Aorta (tissue), 5 donors: ENCODE measurements at regions not wholly inside any gene's neighbourhood (a gene's known extent, or its start where the extent isn't known, plus 50 kb on each side); places are given as distances from the start of the nearest gene placed in this dataset.
A peak's percentile ranks its signal among the peaks of the same experiment; 100 is the strongest.
"Not testable (repeated sequence)": the region's sequence is repeated elsewhere in the genome, so short reads cannot be mapped to it uniquely, and the experiment has no call there.

ENCODE experiments used
- ATAC-seq: fragments of 200-7000 bp; cut with Tn5 transposase; one replicate; pipeline ENCODE4 v1.9.1; 2022; ENCODE audit warnings: moderate library complexity; ENCODE audit not compliant: low FRiP score
- DNase-seq, 2 donors: peaks; one replicate each; pipeline ENCODE4 v3.0.0-alpha.2; 2020
- H3K27ac ChIP-seq, 2 donors: one replicate each; pipeline ENCODE4 v1.5.1; 2013; ENCODE audit warnings: low read length in 2 of 2, mild to moderate bottlenecking in 2 of 2, moderate library complexity in 2 of 2, control low read depth in 1 of 2, inconsistent platforms in 1 of 2, low read depth in 1 of 2
- H3K27me3 ChIP-seq, 2 donors: one replicate each; pipeline ENCODE4 v1.6.1; 2013; ENCODE audit warnings: control low read depth in 1 of 2, low read length in 1 of 2, mild to moderate bottlenecking in 1 of 2, moderate library complexity in 1 of 2; ENCODE audit not compliant: insufficient read depth in 2 of 2, control insufficient read depth in 1 of 2
- H3K36me3 ChIP-seq, 2 donors: one replicate each; pipeline ENCODE4 v1.6.1; 2013; ENCODE audit warnings: control low read depth in 1 of 2, low read length in 1 of 2, mild to moderate bottlenecking in 1 of 2; ENCODE audit not compliant: insufficient read depth in 2 of 2, control insufficient read depth in 1 of 2
- H3K4me1 ChIP-seq, 2 donors: one replicate each; pipeline ENCODE4 v1.6.1; 2013; ENCODE audit warnings: low read length in 2 of 2, control low read depth in 1 of 2, mild to moderate bottlenecking in 1 of 2, moderate library complexity in 1 of 2; ENCODE audit not compliant: insufficient read depth in 2 of 2, control insufficient read depth in 1 of 2
- H3K4me3 ChIP-seq, 2 donors: one replicate each; pipeline ENCODE4 v1.5.1; 2013; ENCODE audit warnings: low read length in 2 of 2, control low read depth in 1 of 2, mild to moderate bottlenecking in 1 of 2
- H3K9me3 ChIP-seq: one replicate; pipeline ENCODE4 v1.6.1; 2013; ENCODE audit warnings: mild to moderate bottlenecking, low read length; ENCODE audit not compliant: control insufficient read depth
- WGBS, 2 donors: extraction: QIAGEN DNeasy Blood & Tissue Kit; methylation state at CpG; one replicate each; pipeline ENCODE4 v1.1.7; 2013; 5-methylcytosine and 5-hydroxymethylcytosine counted together
- intact Hi-C, 2 donors: fragments of 100-400 bp; cut with DNase I; formaldehyde crosslinking; loops; one replicate each; pipeline versions ENCODE4 v1.14.2 to v1.15.0; 2022
- donor health status: healthy with polysubstance abuse.
- donor health status: Bipolar disorder and iron deficiency.
- donor health status: DM: no; HTN: no; CAD: no.
- donor health status: DM: no; HTN: no; CAD: no.
- donor health status: DM: yes; HTN: yes; CAD: no.

GRCh38 chr2:89004238-89004637 is 312.8 kb downstream of the RPIA start:
- intact Hi-C loops, H3K4me3 ChIP-seq, H3K9me3 ChIP-seq, H3K36me3 ChIP-seq, DNase-seq, ATAC-seq, H3K27me3 ChIP-seq, H3K27ac ChIP-seq, H3K4me1 ChIP-seq: not testable (repeated sequence)
- 29 to 36% methylated on average over 1 of the region's 1 CpG for WGBS, 2 donors

DNA sequence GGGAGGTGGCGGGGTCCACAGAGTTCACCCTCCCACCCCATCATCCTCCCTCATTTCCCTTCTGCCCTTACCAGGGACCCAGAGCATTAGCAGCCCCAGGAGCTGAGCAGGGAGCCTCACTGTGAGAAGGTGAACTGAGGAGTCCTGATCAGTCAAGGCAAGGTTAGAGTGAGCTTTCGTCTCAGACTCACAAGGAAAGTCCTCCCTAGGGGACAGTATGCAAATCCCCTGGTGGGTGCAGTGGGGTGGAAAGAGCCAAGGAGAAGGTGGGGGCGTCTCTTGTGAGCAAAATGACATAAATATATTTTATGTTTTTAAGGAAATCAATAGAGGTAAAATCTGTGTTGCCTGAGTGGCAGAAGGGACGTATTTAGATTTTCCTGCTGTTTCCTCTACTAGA is 329.1 kb downstream of the RPIA start:
- ATAC-seq, DNase-seq, H3K4me1 ChIP-seq, H3K27me3 ChIP-seq, H3K4me3 ChIP-seq, H3K36me3 ChIP-seq, H3K9me3 ChIP-seq, intact Hi-C loops, H3K27ac ChIP-seq: not testable (repeated sequence)
- WGBS, 2 donors, result 46 to 50% methylated on average over 3 of the region's 4 CpGs

DNA sequence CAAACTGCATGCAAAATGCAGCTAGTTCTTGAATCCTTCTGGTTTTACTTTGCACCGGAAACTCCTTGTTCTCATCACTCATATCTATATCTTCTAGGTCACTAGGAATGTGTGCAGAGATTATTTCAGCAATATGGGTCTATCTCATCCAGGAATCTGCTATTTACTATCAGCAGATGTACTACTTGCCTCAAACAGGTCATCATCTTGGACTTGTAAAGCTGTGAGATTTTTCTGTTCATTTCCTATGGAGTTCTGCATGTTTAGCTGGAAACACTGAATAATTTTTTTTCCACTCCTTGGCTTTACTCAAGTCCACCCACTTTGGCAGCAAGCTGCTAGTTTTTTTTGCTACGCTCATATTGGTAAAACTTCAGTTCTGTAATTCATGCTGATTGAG is 334.8 kb downstream of the RPIA start:
- H3K4me1 ChIP-seq, H3K4me3 ChIP-seq, ATAC-seq, intact Hi-C loops, H3K27me3 ChIP-seq, H3K27ac ChIP-seq, DNase-seq, H3K9me3 ChIP-seq, H3K36me3 ChIP-seq: not testable (repeated sequence)
- 64 to 73% methylated on average over 2 of the region's 2 CpGs for WGBS, 2 donors

DNA sequence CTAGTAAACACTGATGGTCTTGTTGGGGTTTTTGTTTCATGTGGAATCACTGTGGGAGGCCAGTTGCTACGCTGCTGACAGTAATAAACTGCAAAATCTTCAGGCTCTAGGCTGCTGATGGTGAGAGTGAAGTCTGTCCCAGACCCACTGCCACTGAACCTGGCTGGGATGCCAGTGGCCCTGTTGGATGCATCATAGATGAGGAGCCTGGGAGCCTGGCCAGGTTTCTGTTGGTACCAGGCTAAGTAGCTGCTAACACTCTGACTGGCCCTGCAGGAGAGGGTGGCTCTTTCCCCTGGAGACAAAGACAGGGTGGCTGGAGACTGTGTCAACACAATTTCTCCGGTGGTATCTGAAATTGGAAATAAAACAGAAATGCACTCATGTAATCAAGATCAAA is 335.6 kb downstream of the RPIA start:
- intact Hi-C loops, H3K9me3 ChIP-seq, H3K4me3 ChIP-seq, ATAC-seq, H3K27ac ChIP-seq, H3K27me3 ChIP-seq, H3K4me1 ChIP-seq, H3K36me3 ChIP-seq, DNase-seq: not testable (repeated sequence)
- 47 to 56% methylated on average over 2 of the region's 2 CpGs for WGBS, 2 donors

- H3K4me1 ChIP-seq, H3K27ac ChIP-seq, intact Hi-C loops, H3K4me3 ChIP-seq, ATAC-seq, H3K27me3 ChIP-seq, DNase-seq, H3K36me3 ChIP-seq, H3K9me3 ChIP-seq: not testable (repeated sequence)
- WGBS, 2 donors, result 80 to 90% methylated on average over 1 of the region's 1 CpG
These were observed 336.1 kb downstream of the RPIA start for GRCh38 chr2:89027536-89027935.

GRCh38 chr2:89029257-89029656 is 337.8 kb downstream of the RPIA start:
- H3K27me3 ChIP-seq, H3K36me3 ChIP-seq, intact Hi-C loops, H3K27ac ChIP-seq, ATAC-seq, H3K4me3 ChIP-seq, H3K4me1 ChIP-seq, DNase-seq, H3K9me3 ChIP-seq: not testable (repeated sequence)
- 51 to 57% methylated on average over 3 to 4 of the region's 4 CpGs for WGBS, 2 donors

- DNase-seq, H3K36me3 ChIP-seq, H3K27ac ChIP-seq, H3K9me3 ChIP-seq, H3K4me1 ChIP-seq, intact Hi-C loops, H3K27me3 ChIP-seq, H3K4me3 ChIP-seq: not testable (repeated sequence)
- ATAC-seq, result peak; percentile 80
- WGBS, 2 donors, result 46 to 63% methylated on average over 1 of the region's 3 CpGs
These were observed 356.9 kb downstream of the RPIA start for GRCh38 chr2:89048138-89049066.

DNA sequence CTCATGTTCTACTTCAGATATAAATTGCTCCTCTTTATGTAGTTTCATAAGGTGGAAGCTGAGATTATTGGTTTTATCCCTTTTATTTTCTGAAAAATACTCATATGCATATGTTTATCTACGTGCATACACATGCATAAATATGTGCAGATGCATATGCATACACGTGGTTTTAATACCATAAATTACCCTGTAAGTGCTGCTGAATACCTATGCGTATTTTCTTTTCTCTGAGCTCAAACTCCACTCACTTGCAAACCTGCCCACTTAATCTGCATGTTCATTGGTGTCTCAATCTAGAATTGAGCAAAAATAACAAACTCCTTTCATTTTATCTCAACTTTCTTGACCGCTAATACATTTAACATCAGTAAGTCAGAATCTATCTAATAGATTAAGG is 367.1 kb downstream of the RPIA start:
- intact Hi-C loops, ATAC-seq, H3K36me3 ChIP-seq, DNase-seq, H3K4me1 ChIP-seq, H3K9me3 ChIP-seq, H3K4me3 ChIP-seq, H3K27me3 ChIP-seq, H3K27ac ChIP-seq: not testable (repeated sequence)
- WGBS, 2 donors, result 61 to 72% methylated on average over 4 of the region's 4 CpGs

DNA sequence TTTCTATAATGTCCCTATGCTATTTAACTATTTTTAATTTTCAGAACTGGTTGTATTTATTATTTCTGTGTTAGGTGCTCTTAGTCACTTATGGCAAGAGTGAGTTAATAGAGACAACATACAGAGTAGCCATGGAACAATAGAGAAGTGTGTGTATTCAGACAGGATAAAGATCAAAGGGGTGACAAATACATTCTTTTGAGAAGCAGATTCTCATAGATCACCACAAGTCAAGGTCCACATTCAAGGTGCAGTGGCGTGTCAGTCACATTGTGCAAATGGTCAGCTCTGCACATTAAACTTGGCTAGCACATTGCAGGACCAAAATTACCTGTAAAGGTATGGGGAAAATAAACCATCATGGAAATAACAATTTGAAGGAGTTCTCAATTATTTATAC is 369.7 kb downstream of the RPIA start:
- not testable (repeated sequence) for ATAC-seq

More for the DNA sequence above, 369.7 kb downstream of the RPIA start:
- WGBS, 2 donors, result 70 to 74% methylated on average over 1 of the region's 1 CpG
- H3K36me3 ChIP-seq, H3K4me1 ChIP-seq, H3K9me3 ChIP-seq, H3K27ac ChIP-seq, H3K4me3 ChIP-seq, intact Hi-C loops, DNase-seq, H3K27me3 ChIP-seq: not testable (repeated sequence)
